ENCODE measurements at regions not wholly inside any gene's neighbourhood (a gene's known extent, or its start where the extent isn't known, plus 50 kb on each side); places are given as distances from the start of the nearest gene placed in this dataset.
A peak's percentile ranks its signal among the peaks of the same experiment; 100 is the strongest.

GRCh38 chr4:123893011-123893981 lies 496.7 kb downstream of the SPRY1 start:
- no peak for DNase-seq

GRCh38 chr4:123896446-123897071 lies 500.0 kb downstream of the SPRY1 start:
- no peak for DNase-seq

- DNase-seq, result no peak
These were observed 502.5 kb downstream of the SPRY1 start for GRCh38 chr4:123898946-123899666.

- DNase-seq, result no peak
These were observed 508.3 kb downstream of the SPRY1 start for GRCh38 chr4:123904882-123905281.

DNA sequence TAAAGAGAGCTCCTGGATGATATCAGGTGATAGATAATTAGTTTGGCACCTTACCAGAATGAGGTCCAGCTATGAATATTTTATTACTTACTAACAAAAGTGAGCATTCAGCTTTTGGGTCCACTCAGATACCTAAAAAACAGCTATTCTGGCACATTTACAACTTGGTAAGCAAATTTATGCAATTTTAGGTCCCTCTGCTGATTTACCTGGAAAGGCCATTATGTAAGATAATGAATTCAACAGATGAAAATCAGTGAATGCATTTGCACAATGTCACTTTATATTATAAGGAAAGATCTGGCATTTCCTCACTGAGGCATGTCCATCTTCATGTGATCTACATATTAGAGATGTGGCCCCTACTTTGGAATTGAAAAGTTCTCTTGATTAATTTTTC lies 517.0 kb downstream of the SPRY1 start:
- no peak for DNase-seq

GRCh38 chr4:123916821-123917220 lies 520.2 kb downstream of the SPRY1 start:
- DNase-seq, result no peak

DNA sequence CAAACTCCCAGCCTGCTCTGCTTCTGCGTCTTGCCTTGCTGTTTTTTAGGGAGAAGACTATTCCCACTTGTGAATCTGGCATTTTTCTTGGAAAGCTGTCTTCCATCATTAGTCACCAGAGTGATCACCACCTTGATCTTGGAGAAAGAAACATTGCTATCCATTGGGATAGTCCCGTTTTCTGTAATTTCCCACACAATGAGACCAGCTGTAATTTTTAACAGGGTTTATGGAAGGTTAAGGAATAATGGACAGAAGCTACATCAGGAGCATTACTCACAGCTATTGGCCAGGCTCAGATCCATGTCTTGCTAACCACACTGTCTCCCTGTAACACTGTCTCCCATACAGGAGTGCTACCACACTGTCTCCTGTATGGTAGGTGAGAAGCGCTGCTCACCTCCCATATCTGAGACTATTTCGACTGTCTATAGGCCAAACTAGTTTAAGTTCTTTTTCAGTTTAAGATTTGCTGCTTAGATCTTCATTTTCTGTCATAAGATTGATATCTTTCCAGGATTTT lies 523.0 kb downstream of the SPRY1 start:
- DNase-seq, result no peak

GRCh38 chr4:123921339-123921738 lies 524.7 kb downstream of the SPRY1 start:
- no peak for DNase-seq

GRCh38 chr4:123922847-123923246 lies 526.3 kb downstream of the SPRY1 start:
- DNase-seq, result peak; percentile 5

- no peak for DNase-seq
These were observed 527.9 kb downstream of the SPRY1 start for GRCh38 chr4:123924536-123924935.

- DNase-seq, result no peak
These were observed 533.0 kb downstream of the SPRY1 start for GRCh38 chr4:123929565-123929964.

- no peak for DNase-seq
These were observed 534.4 kb downstream of the SPRY1 start for GRCh38 chr4:123930996-123931395.

GRCh38 chr4:123934096-123934495 lies 537.5 kb downstream of the SPRY1 start:
- DNase-seq, result no peak

DNA sequence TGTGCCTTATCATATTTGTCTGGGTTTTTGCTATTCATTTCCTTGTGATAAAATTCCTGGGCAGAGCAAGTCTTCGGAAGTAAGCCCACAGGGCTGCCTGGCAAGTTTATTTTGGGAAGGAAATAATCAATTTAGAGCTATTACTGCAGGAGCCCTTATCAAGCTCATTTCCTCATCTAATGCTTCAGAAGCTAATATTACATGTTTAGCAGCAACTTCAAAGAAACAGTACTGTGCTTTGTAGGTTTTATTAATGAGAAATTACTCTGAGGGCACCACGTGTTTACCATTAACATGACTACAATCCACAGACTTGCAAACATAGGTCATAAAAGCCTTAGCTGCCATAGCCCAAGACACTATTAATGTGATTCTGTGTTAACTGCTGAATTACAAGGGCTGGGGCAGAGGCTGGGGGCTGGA lies 540.0 kb downstream of the SPRY1 start:
- DNase-seq, result no peak

GRCh38 chr4:123937581-123937980 lies 541.0 kb downstream of the SPRY1 start:
- no peak for DNase-seq

GRCh38 chr4:123939621-123940020 lies 543.0 kb downstream of the SPRY1 start:
- DNase-seq, result no peak

- no peak for DNase-seq
These were observed 544.0 kb downstream of the SPRY1 start for GRCh38 chr4:123940604-123941003.

DNA sequence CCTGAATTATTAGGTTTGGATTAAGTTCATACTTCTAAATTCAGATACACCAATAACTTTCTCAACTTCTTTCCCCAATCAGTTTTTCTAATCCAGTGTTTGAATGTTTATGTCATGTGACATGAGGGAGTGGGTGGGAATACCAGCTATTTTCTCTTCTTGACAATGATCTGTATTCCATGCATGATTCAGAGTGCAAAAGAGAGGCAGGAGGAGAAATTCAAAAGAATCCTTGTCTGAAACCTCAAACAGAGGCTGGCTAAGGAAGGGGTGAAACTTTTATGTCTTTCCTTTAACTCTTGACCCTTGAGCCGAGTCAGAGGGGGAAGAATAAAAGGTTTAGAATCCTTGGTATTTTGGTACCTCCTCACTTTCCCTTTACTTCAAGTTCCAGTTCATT lies 544.7 kb downstream of the SPRY1 start:
- no peak for DNase-seq

DNA sequence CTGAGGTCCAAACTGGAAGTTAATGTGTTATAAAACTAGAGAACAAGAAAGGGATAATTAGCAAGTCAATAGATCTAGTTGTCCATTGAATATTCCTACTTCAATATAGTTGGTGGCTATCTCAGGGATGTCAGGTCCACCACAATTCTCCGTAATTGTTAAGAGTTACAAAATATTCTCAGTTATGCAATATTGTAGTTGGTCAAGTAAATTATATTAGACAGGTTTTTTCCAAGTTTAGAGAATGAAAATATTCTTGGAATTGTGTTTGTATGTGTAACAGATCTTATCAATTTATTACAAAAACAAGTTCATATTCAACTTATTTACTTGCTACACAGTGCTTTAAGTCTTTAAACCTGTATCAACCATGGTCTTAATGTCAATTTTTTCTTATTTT lies 547.4 kb downstream of the SPRY1 start:
- DNase-seq, result no peak

GRCh38 chr4:123945301-123945700 lies 548.7 kb downstream of the SPRY1 start:
- no peak for DNase-seq

GRCh38 chr4:123950530-123950929 lies 553.9 kb downstream of the SPRY1 start:
- no peak for DNase-seq

- DNase-seq, result no peak
These were observed 556.1 kb downstream of the SPRY1 start for GRCh38 chr4:123952530-123953274.

GRCh38 chr4:123953566-123953965 lies 557.0 kb downstream of the SPRY1 start:
- no peak for DNase-seq
